GM12878 (cell line): ENCODE measurements at regions not wholly inside any gene's neighbourhood (a gene's known extent, or its start where the extent isn't known, plus 50 kb on each side); places are given as distances from the start of the nearest gene placed in this dataset.

ENCODE experiments used
- ATAC-seq: fragments of 200-7000 bp; cut with Tn5 transposase; 3 replicates; pipeline ENCODE4 v1.9.1; 2020; ENCODE audit warnings: mild to moderate bottlenecking, moderate library complexity
- BruUV-seq: library from RNA; stranded (reverse); fragments of 400-500 nt; replicated peaks from 2 replicates; lab custom pipeline; 2021; lab: Mats Ljungman, UMichigan
- CTCF ChIA-PET: fragments of 300-600 bp; sonication (Branson Sonifier 250); formaldehyde crosslinking; extraction: SDS; loops from one replicate; lab custom pipeline; 2021; ENCODE audit warnings: inconsistent platforms; lab: Yijun Ruan, JAX
- POLR2A ChIA-PET: fragments of 350-600 bp; formaldehyde crosslinking; extraction: SDS; loops from one replicate; lab custom pipeline; 2021; ENCODE audit warnings: inconsistent platforms; lab: Charles Lee
- RAD21 ChIA-PET: fragments of 300-600 bp; sonication (Branson Sonifier 250); formaldehyde crosslinking; loops from one replicate; lab custom pipeline; 2023; ENCODE audit warnings: antibody characterized with exemption; ENCODE audit not compliant: unreplicated experiment; lab: Charles Lee
- SMC1A ChIA-PET: fragments of 300-600 bp; sonication (Branson Sonifier 250); formaldehyde crosslinking; loops from one replicate; lab custom pipeline; 2023; ENCODE audit not compliant: unreplicated experiment, uncharacterized antibody; lab: Charles Lee
- DNase-seq: peaks from one replicate; pipeline ENCODE4 v3.0.0-alpha.2; 2011; ENCODE audit warnings: low read depth, low spot score
- FAIRE-seq: peaks from 3 replicates; lab custom pipeline; 2011; peaks lifted over from hg19 to GRCh38; lab: Jason Lieb, UNC
- H2AFZ ChIP-seq: 2 replicates; pipeline ENCODE4 v1.6.0; 2011; ENCODE audit warnings: low read depth, low read length, control low read depth; ENCODE audit not compliant: control insufficient read depth
- H3K27ac ChIP-seq: 2 replicates; pipeline ENCODE4 v1.5.1; 2011; ENCODE audit warnings: control low read depth; ENCODE audit not compliant: control insufficient read depth, insufficient read depth
- H3K27me3 ChIP-seq, 2 experiments: replicated peaks in 1 of 2; 2 replicates each; pipeline versions ENCODE4 v1.6.0 to v1.6.1; 2011; ENCODE audit warnings: low read length in 1 of 2; ENCODE audit not compliant: control insufficient read depth in 2 of 2, insufficient read depth in 2 of 2
- H3K36me3 ChIP-seq, 2 experiments: 2 replicates each; pipeline ENCODE4 v1.5.1; 2011; ENCODE audit warnings: low read length in 1 of 2; ENCODE audit not compliant: control insufficient read depth in 2 of 2, insufficient read depth in 2 of 2
- H3K4me1 ChIP-seq: 2 replicates; pipeline ENCODE4 v1.6.1; 2011; ENCODE audit warnings: mild to moderate bottlenecking, low read length, moderate library complexity, mixed read lengths; ENCODE audit not compliant: control insufficient read depth, insufficient read depth
- H3K4me2 ChIP-seq: 2 replicates; pipeline ENCODE4 v1.6.0; 2011; ENCODE audit warnings: control low read depth; ENCODE audit not compliant: control insufficient read depth, insufficient read depth
- H3K4me3 ChIP-seq: fragments of 200-600 bp; sonication (generic); 2 replicates; pipeline ENCODE4 v1.5.1; 2016
- H3K79me2 ChIP-seq: 2 replicates; pipeline ENCODE4 v1.6.0; 2011; ENCODE audit warnings: low read length; ENCODE audit not compliant: control insufficient read depth, insufficient read depth
- H3K9ac ChIP-seq: 2 replicates; pipeline ENCODE4 v1.8.0; 2011; ENCODE audit warnings: low read length, control low read depth, mixed read lengths; ENCODE audit not compliant: control insufficient read depth, insufficient read depth
- H3K9me3 ChIP-seq: replicated peaks from 3 replicates; pipeline ENCODE4 v1.5.1; 2011; ENCODE audit warnings: mild to moderate bottlenecking, low read length; ENCODE audit not compliant: control insufficient read depth, insufficient read depth
- H4K20me1 ChIP-seq: 2 replicates; pipeline ENCODE4 v1.6.0; 2011; ENCODE audit not compliant: control insufficient read depth, insufficient read depth
- EED ChIP-seq: sonication (generic); IDR thresholded peaks from 2 replicates; pipeline ENCODE4 v1.6.1; 2016; ENCODE audit warnings: antibody characterized with exemption, low read depth
- LARP7 ChIP-seq: fragments of 450-650 bp; IDR thresholded peaks from 2 replicates; pipeline ENCODE4 v1.6.1; 2017; ENCODE audit warnings: mild to moderate bottlenecking
- NFIC ChIP-seq: IDR thresholded peaks from 2 replicates; pipeline ENCODE4 v1.6.1; 2012; ENCODE audit warnings: low read depth, mild to moderate bottlenecking, inconsistent platforms, low read length, moderate library complexity
- POLR2A ChIP-seq: IDR thresholded peaks from 2 replicates; pipeline ENCODE4 v1.6.1; 2011; ENCODE audit warnings: low read depth, mild to moderate bottlenecking, low read length
- RUNX3 ChIP-seq: IDR thresholded peaks from 2 replicates; pipeline ENCODE4 v1.6.1; 2012; ENCODE audit warnings: low read length, inconsistent platforms
- SUZ12 ChIP-seq: fragments of 200-600 bp; sonication (generic); IDR thresholded peaks from one replicate; pipeline ENCODE4 v1.6.1; 2018; ENCODE audit warnings: antibody characterized with exemption, mild to moderate bottlenecking; ENCODE audit not compliant: unreplicated experiment
- WGBS: methylation state at CpG from one replicate; pipeline ENCODE4 v1.1.6; 2016; ENCODE audit warnings: low lambda C conversion rate; ENCODE audit not compliant: insufficient replicate concordance, insufficient coverage; ENCODE audit errors: missing lambda C conversion rate; 5-methylcytosine and 5-hydroxymethylcytosine counted together
- in situ Hi-C: fragments of 300-500 bp; cut with MboI; formaldehyde crosslinking; loops from 9 replicates; pipeline ENCODE4 v1.14.3; 2018; ENCODE audit warnings: mixed read lengths
- intact Hi-C: fragments of 100-400 bp; cut with micrococcal nuclease; formaldehyde crosslinking; loops from one replicate; pipeline ENCODE4 v1.14.2; 2022; ENCODE audit not compliant: unreplicated experiment
- TF ChIP-seq, protein P1 (sequence below): IDR thresholded peaks from 2 replicates; pipeline ENCODE4 v1.6.1; 2012; ENCODE audit warnings: mild to moderate bottlenecking, low read depth, low read length
- TF ChIP-seq, protein P2 (sequence below), 3 experiments: IDR thresholded peaks in 2 of 3; conservative IDR thresholded peaks in 1 of 3; 2 replicates each; pipeline ENCODE4 v1.5.1; 2011; ENCODE audit warnings: low read depth in 3 of 3, low read length in 3 of 3, mild to moderate bottlenecking in 3 of 3, control low read depth in 2 of 3, moderate library complexity in 2 of 3, inconsistent platforms in 1 of 3, mixed read lengths in 1 of 3; ENCODE audit not compliant: control insufficient read depth in 2 of 3, insufficient read depth in 1 of 3; ENCODE audit errors: extremely low read depth in 1 of 3
- TF ChIP-seq, protein P3 (sequence below): fragments of 450-650 bp; IDR thresholded peaks from 2 replicates; pipeline ENCODE4 v1.6.1; 2017; ENCODE audit warnings: mild to moderate bottlenecking, moderate library complexity

DNA sequence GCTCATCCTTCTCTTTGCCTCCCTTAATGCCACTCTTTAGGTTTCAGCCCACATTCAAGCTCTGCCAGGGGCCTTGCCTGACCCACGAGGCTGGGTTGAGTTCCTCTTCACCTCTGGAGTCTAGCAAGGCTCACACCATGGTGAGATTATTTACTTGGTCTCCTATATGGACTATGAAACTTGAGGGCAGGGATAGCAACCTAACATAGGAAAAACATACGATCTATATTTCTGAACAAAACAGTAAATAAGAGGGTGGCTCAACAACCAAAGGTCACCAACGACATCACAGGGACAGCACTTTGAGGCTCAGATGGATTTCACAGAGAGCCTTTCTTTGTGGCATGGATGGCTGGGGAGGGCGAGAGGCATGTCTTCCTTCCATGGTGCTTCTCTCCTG, 197.0 kb downstream of the MAF start:
- WGBS: 4% methylated on average over 4 of the region's 4 CpGs
- FAIRE-seq (no peak), ATAC-seq (no peak), DNase-seq (no peak)
- Histone ChIP-seq H3K27ac (no peak overlapping the region), H3K36me3 (no peaks in the 10 kb centered on the region), H2AFZ (no peak overlapping the region), H3K4me3 (no peak overlapping the region), H4K20me1 (no peaks in the 10 kb centered on the region), H3K4me1 (no peaks in the 10 kb centered on the region), H3K4me2 (no peak overlapping the region), H3K9me3 (no peaks in the 10 kb centered on the region), H3K9ac (no peak overlapping the region), H3K27me3 (no peaks in the 10 kb centered on the region), H3K79me2 (no peaks in the 10 kb centered on the region)
- ChIA-PET RAD21 (no interaction called here), CTCF (no interaction called here), POLR2A (no interaction called here), SMC1A (no interaction called here)
- intact Hi-C loops (no loop called here), in situ Hi-C loops (no loop called here)
- BruUV-seq: no TSS peak
- TF ChIP-seq LARP7 (no peak), SUZ12 (no peak)
- TF ChIP-seq, protein P1, sequence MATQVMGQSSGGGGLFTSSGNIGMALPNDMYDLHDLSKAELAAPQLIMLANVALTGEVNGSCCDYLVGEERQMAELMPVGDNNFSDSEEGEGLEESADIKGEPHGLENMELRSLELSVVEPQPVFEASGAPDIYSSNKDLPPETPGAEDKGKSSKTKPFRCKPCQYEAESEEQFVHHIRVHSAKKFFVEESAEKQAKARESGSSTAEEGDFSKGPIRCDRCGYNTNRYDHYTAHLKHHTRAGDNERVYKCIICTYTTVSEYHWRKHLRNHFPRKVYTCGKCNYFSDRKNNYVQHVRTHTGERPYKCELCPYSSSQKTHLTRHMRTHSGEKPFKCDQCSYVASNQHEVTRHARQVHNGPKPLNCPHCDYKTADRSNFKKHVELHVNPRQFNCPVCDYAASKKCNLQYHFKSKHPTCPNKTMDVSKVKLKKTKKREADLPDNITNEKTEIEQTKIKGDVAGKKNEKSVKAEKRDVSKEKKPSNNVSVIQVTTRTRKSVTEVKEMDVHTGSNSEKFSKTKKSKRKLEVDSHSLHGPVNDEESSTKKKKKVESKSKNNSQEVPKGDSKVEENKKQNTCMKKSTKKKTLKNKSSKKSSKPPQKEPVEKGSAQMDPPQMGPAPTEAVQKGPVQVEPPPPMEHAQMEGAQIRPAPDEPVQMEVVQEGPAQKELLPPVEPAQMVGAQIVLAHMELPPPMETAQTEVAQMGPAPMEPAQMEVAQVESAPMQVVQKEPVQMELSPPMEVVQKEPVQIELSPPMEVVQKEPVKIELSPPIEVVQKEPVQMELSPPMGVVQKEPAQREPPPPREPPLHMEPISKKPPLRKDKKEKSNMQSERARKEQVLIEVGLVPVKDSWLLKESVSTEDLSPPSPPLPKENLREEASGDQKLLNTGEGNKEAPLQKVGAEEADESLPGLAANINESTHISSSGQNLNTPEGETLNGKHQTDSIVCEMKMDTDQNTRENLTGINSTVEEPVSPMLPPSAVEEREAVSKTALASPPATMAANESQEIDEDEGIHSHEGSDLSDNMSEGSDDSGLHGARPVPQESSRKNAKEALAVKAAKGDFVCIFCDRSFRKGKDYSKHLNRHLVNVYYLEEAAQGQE: no peak

DNA sequence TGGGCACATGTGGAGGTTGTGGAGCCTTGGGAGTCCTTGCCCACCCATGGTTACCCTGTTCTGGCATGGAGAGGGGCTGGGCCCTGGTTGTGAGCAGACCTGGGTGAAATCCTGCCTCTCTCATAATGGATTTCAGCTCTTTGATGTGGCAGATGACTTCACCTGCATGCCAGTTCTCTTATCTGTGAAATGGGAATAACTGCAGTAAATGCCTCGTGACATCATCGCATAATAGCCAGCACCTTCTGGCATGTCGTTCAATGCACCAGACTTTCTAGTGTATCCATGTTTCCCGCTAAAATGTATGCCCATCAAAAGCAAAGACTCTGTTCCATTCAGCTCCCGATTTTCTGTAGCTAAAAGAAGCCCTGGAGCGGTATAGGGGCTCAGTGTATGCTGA, 197.6 kb downstream of the MAF start:
- ChIA-PET CTCF (no interaction called here), SMC1A (no interaction called here), POLR2A (no interaction called here), RAD21 (no interaction called here)
- no peak overlapping the region for H3K4me3 ChIP-seq
- H3K27ac ChIP-seq: no peak overlapping the region
- in situ Hi-C loops: no loop called here
- H3K4me1 ChIP-seq: no peaks in the 10 kb centered on the region
- no peaks in the 10 kb centered on the region for H3K27me3 ChIP-seq
- BruUV-seq: no TSS peak
- H3K79me2 ChIP-seq: no peaks in the 10 kb centered on the region
- no peaks in the 10 kb centered on the region for H3K9me3 ChIP-seq
- H3K36me3 ChIP-seq: no peaks in the 10 kb centered on the region
- H4K20me1 ChIP-seq: no peaks in the 10 kb centered on the region
- FAIRE-seq: no peak
- DNase-seq: no peak
- H2AFZ ChIP-seq: no peak overlapping the region
- whole genome bisulfite sequencing: 13% methylated on average over 6 of the region's 6 CpGs
- intact Hi-C loops: no loop called here
- H3K4me2 ChIP-seq: no peak overlapping the region
- no peak for ATAC-seq
- no peak overlapping the region for H3K9ac ChIP-seq
- no peak for TF ChIP-seq NFIC
- TF ChIP-seq RUNX3: no peak
- TF ChIP-seq EED: no peak
- TF ChIP-seq, protein P2, sequence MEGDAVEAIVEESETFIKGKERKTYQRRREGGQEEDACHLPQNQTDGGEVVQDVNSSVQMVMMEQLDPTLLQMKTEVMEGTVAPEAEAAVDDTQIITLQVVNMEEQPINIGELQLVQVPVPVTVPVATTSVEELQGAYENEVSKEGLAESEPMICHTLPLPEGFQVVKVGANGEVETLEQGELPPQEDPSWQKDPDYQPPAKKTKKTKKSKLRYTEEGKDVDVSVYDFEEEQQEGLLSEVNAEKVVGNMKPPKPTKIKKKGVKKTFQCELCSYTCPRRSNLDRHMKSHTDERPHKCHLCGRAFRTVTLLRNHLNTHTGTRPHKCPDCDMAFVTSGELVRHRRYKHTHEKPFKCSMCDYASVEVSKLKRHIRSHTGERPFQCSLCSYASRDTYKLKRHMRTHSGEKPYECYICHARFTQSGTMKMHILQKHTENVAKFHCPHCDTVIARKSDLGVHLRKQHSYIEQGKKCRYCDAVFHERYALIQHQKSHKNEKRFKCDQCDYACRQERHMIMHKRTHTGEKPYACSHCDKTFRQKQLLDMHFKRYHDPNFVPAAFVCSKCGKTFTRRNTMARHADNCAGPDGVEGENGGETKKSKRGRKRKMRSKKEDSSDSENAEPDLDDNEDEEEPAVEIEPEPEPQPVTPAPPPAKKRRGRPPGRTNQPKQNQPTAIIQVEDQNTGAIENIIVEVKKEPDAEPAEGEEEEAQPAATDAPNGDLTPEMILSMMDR (IDR thresholded peaks at IDR 0.05 in 2 of 3, conservative IDR thresholded peaks at IDR 0.05 in 1 of 3; ENCODE audit: control insufficient read depth in 2 of 3, extremely low read depth in 1 of 3, insufficient read depth in 1 of 3, low read depth in 3 of 3, low read length in 3 of 3): no peak
- TF ChIP-seq, protein P3, sequence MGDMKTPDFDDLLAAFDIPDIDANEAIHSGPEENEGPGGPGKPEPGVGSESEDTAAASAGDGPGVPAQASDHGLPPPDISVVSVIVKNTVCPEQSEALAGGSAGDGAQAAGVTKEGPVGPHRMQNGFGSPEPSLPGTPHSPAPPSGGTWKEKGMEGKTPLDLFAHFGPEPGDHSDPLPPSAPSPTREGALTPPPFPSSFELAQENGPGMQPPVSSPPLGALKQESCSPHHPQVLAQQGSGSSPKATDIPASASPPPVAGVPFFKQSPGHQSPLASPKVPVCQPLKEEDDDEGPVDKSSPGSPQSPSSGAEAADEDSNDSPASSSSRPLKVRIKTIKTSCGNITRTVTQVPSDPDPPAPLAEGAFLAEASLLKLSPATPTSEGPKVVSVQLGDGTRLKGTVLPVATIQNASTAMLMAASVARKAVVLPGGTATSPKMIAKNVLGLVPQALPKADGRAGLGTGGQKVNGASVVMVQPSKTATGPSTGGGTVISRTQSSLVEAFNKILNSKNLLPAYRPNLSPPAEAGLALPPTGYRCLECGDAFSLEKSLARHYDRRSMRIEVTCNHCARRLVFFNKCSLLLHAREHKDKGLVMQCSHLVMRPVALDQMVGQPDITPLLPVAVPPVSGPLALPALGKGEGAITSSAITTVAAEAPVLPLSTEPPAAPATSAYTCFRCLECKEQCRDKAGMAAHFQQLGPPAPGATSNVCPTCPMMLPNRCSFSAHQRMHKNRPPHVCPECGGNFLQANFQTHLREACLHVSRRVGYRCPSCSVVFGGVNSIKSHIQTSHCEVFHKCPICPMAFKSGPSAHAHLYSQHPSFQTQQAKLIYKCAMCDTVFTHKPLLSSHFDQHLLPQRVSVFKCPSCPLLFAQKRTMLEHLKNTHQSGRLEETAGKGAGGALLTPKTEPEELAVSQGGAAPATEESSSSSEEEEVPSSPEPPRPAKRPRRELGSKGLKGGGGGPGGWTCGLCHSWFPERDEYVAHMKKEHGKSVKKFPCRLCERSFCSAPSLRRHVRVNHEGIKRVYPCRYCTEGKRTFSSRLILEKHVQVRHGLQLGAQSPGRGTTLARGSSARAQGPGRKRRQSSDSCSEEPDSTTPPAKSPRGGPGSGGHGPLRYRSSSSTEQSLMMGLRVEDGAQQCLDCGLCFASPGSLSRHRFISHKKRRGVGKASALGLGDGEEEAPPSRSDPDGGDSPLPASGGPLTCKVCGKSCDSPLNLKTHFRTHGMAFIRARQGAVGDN: no peak
- TF ChIP-seq POLR2A: no peak
